ENCODE measurements at regions not wholly inside any gene's neighbourhood (a gene's known extent, or its start where the extent isn't known, plus 50 kb on each side); places are given as distances from the start of the nearest gene placed in this dataset.
"Not testable (repeated sequence)": the region's sequence is repeated elsewhere in the genome, so short reads cannot be mapped to it uniquely, and the experiment has no call there.

DNA sequence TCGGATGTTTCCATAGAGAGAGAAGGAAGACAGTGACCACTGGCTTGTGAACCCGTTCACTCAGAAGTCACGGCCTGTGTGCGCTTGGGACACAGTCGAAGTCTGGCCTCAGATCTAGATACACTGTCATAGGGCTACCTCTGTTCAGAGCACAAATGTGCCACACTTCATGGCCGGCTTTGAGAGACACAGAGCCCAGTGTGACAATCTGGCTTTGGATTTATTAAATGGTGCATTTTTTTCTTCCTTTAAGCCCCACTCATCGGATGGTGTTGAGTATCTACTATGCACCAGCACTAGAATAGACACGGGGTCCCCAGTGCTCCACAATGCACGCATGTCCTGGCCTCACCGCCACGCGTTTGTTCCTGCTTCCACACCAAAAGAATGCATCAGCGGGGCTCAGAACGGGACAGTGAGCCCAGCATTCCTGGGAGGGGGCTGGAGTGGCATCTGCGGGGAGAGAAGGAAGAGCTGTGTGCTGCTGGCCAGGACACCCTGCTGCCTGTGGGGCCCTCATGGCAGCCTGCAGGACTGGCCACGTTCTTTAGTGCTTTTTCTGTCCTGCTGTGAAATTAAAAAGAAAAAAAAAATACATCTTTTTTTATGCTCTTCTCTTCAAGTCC is 738.9 kb upstream of the SALL3 start:
- DNase-seq = no peak

DNA sequence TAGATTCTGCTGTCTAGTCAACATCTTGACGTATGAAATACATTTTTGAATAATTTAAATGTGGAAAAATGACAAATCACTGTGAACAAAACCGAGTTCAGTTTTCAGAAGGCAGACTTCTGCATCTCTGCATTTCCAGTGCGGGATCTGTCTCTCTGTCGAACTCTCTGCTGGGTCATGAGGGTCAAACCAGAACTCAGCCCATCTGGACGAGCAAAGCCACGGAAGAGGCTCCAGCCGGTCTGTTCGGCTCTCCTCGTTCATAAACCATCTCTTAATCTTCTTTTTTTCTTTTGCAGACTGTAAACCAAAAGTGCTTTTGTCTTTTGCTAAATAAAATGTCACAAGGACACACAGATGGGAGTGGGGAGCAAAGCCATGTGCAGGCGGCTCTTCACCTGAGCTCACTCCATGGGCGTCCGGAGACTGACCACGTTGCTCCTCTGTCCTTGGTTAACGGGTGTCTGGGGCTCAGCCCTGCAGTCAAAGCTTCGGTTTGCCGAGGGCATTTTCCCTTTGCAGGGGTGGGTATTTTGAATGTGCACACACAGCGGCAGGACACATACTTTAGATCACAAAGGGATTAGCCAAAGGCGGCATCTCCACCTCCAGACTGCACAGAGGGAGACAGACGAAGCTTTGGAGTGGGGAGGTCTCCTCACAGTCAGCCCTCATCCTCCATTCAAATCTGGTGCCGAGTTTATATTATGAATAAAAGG is 737.9 kb upstream of the SALL3 start:
- no peak for DNase-seq

GRCh38 chr18:78242254-78242643 is 737.4 kb upstream of the SALL3 start:
- DNase-seq = no peak

DNA sequence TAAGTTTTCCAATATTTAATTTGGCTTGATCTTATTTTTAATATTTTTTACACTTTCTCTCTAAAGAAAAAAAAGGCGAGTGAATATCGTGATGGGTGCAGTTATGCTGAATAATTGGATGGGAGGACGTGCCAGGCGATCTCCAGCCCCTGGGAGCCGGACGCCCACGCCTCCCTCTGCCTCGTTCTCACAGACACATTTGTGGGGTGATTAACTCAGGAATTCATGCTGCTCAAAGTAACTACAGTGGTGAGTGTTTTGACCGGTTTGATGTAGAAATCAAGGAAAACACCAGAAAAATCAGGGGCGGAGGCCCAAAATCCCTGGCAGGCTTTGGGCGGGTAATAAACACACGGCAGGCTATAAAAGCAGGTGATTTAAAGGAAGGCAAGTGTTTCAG is 736.8 kb upstream of the SALL3 start:
- DNase-seq = no peak

DNA sequence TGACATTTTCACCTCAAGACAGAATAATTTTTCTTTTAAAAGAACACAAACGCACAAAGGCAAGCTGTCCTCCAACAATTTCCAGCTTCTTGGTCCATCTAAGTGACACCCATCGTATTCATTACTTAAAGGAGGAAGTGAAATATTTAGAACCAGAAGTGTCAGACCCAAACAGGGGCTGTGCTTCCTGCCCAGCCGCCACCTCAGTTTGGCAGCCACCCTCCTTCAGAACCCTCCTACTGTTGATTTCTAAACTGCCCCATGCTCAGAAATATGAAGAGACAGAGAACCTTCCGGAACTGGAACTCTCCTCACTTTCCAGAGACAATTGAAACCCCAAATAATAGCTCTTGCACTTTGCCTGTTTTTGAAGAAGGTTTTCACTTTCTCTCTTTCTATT is 734.8 kb upstream of the SALL3 start:
- no peak for DNase-seq

GRCh38 chr18:78245451-78245850 is 734.2 kb upstream of the SALL3 start:
- no peak for DNase-seq

GRCh38 chr18:78246050-78246449 is 733.6 kb upstream of the SALL3 start:
- no peak for DNase-seq

DNA sequence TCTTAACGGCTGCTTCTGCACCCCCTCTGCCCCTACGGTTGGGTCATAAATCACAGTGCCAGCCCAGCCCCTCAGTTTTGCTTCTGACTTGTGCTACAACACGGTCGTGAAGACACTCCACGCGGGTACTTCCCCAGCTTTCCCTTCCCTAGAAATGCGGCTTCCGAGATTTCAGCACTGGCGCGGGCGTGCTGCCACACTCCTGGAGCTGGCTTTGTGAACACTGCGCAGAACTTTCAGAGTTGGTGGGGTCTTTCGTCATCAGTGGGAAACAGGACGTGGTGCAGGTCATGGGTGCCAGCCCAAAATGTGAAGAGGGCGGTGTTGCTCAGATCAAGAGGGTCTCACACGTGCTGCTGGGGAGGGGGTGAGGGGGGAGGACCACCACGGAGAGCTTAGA is 733.0 kb upstream of the SALL3 start:
- DNase-seq = no peak

GRCh38 chr18:78247615-78248289 is 731.9 kb upstream of the SALL3 start:
- no peak for DNase-seq

DNA sequence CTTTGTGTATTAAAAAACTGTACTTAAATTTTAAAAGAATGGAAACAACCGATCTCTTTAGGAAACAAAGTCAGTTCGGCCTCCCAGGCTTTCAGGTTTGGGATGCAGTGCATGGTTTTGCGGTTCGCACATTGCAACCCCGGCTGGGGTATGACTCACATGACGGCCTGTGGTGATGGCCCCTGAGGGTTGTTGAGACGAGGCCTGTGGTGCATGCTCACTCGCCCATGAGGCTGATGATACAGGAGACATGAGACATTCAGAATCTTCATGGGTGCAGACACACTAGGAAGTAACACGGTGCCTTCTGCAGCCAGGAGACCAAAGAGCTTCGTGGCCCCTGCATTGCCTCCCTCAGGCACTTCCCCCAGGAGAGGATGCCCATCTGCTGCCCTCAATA is 724.6 kb upstream of the SALL3 start:
- no peak for DNase-seq

GRCh38 chr18:78268226-78268988 is 711.2 kb upstream of the SALL3 start:
- DNase-seq = no peak

- no peak for DNase-seq
Observed at GRCh38 chr18:78271790-78272189, 707.8 kb upstream of the SALL3 start.

GRCh38 chr18:78273876-78274275 is 705.7 kb upstream of the SALL3 start:
- DNase-seq = no peak

GRCh38 chr18:78283425-78283824 is 696.2 kb upstream of the SALL3 start:
- DNase-seq = not testable (repeated sequence)

GRCh38 chr18:78292618-78293380 is 686.8 kb upstream of the SALL3 start:
- no peak for DNase-seq

DNA sequence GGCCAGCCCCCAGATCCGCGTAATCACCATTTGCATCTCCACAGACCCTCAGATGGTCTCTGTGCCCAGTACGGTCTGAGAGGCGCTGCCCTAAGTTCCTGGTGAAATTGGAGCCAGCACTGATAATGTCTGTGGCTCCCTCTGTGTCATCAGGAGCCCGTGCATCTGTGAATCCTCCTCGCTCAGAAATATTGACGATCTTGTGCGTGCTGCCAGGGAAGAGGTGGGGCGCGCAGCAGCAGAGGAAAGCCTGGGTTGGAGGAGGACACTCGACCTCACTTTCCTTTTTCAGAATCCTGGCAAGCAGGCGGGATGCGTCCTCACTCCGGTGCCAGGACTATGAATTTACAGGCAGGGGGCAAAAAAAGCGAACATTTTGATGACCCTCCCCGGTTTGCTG is 686.1 kb upstream of the SALL3 start:
- DNase-seq = no peak

GRCh38 chr18:78293940-78294541 is 685.6 kb upstream of the SALL3 start:
- no peak for DNase-seq

DNA sequence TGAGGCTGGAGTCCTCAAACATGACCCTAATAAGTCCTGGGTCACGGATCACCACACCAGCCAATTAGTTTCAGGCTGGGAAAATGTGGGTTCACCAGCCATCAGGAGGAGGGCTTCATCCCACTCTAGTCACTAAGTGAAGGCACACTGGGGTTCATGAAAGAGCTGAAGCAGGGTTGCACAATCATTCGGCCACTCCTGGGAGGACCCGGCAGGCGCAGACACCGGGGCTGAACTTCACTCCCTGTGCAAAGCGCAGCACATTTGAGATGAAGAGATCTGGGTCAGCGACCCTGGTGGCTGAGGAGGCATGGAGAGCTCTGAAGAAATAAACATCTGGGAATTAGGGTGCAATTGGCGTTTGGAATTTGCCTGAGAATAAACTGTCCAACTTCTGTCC is 684.4 kb upstream of the SALL3 start:
- DNase-seq = no peak

DNA sequence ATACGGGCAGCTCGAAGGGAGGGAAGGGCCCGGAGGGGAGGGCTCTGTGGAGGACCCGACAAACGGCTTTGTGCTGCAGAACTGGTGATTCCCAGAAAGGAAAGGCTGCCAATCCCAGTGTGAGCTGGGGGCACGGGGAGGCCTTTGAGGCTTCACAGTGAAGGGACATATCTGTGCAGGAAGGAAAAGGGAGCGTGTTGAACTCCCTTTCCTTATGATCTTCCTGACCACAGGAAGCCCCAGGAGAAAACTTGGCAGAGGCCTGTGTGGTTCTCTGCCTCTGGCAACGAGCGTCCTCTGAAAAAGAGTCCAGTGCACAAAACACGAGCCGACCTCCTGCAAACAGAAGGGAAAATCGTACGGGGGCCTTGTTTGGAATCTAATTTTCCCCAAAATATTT is 683.5 kb upstream of the SALL3 start:
- peak; percentile 31 for DNase-seq

DNA sequence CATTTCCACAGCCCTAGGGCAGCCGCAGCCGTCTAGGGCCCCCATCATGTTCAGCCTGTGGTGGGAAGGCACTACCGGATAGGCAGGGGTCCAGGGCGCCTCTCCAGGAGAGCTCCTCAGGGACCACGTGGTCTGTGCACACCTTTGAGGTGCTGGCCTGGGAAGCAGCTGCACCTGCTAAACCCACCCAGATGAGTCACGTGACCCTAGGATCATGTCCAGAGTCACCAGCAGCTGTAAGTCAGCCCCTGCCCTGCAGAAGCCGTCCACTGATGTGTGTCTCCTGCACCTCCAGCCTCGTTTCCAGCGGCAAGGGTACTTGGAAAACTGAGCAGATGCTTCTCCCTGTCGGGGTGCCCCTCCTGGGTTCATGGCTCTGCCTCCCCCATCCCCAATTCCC is 682.6 kb upstream of the SALL3 start:
- no peak for DNase-seq

DNA sequence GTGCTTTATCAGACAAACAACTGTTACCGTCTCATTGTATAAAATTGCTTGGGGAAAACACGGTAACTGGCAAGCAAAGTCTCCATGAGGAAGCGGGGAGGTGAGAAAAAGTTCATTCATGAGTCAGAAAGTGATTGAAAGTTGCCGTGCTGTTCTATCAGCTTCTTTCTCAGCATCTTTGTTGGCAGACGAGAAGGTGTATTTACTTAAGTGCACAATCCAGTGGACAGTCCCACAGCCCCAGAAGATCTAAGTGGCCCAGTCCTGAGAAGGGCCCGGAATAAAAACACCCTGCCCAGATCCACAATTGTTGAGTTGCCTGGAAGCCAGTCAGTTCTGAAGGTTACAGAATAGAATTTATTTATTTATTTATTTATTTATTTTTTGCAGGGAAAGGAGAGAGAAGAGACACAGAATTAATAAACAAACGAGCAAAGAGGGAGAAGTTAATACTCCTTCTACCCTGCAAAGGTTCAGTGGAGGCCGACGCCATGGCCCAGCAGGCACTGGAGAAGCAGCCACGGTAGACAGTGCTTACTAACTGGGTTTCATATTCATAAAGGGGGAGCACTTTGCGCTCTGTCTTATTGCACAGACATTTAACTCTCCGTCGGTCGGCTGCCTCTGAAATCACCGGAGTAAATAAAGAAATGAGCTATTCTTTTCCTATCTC is 676.0 kb upstream of the SALL3 start:
- DNase-seq = no peak

Measured in left hindlimb (tissue), 1 donor.